ENCODE measurements at regions not wholly inside any gene's neighbourhood (a gene's known extent, or its start where the extent isn't known, plus 50 kb on each side); places are given as distances from the start of the nearest gene placed in this dataset.
"Not testable (repeated sequence)": the region's sequence is repeated elsewhere in the genome, so short reads cannot be mapped to it uniquely, and the experiment has no call there.

DNA sequence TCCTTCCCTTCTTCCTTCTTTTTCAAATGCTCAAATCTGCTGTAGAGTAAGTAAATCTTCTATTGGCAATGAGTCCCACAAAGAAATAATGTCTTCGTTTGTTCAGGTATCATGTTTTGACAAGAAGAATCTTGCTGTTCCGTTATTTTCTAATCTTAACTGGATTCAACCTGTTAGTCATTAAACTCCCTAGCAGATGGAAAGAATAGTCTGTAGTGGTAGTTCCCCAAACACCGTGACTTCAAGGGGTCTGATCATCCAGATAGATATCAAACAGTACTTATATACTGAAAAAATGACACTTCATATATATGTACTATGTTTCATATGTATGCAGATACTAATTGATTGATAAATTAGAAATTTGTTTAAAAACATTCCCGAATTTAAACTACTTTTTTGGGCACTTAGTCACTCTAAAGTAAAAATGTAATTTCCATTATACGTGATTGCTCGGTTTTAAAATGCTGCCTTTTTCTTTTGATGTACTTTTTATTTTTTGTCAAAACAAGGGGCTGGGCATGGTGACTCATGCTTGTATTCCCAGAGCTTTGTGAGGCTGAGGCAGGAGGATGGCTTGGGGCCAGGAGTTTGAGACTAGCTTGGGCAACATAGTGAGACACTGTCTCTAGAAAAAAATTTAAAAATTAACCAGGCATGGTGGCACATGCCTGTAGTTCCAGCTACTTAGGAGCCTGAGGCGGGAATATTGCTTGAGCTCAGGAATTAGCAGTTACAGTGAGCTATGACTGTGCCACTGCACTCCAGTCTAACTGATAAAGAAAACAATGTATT is 335.7 kb upstream of the SNX7 start:
- peak; percentile 26 for DNase-seq

DNA sequence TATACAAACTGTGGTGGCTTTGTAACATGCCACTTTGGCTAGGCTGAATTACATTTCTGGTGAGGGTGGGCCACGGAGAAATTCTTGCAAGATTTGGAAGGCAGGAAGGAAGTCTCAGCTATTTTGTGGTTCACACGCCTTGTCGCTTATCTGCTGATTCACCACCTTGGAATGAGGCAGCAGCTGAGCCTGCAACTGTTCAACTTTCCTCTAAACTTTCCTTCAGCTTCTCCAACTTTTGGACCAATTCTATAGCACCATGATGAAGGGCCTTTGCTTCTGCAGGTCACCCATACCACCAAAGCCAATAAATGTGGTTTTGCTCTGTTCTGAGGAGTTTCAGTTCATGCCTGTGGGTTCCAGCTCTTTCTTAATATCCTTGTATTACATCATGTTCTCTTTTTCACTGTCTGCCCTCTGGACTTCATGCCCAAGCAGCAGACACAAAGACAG is 337.6 kb upstream of the SNX7 start:
- DNase-seq, result peak; percentile 25

DNA sequence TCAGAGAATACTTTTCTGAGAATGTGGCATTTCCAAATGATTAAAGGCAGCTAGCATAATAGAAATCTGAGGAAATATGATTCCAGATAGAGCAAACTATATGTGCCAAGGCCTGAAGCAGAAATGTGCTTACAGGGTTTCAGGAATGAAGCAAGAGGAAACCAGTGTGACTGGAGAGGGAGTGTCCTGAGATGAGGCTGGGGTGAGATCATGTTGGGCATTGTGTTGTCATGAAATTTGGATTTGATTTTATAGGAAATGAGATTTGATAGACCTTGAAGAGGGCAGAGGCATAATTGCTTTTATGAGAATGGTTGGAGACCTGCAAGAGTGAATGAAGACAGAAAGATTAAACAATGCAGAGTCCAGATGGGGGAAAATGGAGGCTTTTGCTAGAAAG is 338.1 kb upstream of the SNX7 start:
- DNase-seq, result no peak

DNA sequence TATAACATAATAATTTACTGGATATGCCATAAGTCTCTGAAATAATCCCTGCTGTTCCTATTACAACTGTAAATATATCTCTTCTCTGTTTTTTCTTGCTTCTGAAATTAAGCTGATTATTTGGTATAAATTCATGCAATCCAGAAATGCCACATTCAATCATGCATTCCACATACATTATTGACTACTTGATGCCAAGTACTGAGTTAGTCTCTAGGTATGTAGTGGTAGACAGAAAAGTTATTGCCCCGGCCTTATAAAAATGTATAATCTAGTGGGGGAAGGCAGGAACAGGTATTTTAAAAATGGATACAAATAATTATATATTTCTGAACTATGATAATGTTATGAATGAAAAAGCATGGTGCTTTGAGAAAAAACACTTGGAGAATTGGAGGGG is 338.6 kb upstream of the SNX7 start:
- no peak for DNase-seq

DNA sequence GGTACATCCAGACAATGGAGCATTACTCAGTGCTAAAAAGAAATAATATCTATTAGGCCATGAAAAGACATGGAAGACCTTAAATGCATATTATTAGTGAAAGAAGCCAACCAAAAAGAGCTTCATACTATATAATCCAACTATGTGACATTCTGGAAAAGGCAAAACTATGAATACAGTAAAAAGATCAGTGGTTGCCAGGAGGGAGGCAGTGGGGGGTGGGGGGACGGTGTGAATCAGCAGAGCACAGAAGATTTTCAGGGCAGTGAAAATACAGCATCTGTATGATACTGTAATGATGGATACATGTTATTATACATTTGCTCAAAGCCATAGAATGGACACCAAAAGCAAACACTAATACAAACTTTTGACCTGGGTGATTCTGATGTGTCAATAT is 339.4 kb upstream of the SNX7 start:
- DNase-seq, result no peak

DNA sequence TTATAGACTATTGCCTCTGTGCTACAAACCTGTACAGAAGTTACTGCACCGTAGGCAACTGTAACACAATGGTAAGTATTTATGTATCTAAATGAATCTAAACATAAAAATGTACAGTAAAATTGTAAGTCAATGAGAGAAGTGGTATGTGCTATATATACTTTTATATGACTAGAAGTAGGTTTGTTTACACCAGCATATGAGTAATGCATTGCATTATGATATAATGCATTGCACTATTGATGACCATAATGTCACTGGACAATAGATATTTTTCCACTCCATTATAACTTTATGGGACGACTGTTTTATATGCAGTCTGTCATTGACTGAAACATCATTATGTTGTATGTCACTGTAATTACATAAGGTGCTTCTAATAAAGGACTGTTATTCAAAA is 340.3 kb upstream of the SNX7 start:
- no peak for DNase-seq

DNA sequence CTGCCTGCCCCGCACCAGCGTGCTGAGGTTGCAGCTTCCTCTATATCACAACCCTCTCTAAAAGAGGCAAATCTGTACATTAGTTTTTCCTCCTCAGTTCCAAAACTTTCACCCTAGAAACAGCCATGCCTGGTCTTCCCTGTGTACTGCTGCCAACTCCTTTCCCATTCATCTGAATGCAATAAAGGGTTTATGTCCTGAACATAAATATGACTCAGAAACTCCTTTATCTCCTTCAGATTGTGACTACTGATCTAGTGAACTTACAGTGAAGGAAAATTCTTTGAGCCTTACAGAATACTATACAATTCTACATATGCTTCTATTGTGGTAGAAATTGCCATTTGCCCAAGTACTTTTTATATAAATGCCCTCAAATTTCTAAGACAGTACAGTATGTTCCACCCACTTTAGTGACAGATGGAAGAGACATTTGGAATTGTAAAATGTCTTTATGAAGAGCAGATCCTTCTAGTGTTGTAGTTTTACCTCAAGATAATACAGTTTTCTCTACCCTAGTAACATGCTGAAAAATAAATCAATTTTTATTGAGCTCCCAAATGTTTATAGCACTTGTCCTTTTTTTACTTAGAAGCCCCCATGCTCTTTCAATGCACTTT is 345.1 kb upstream of the SNX7 start:
- no peak for DNase-seq

DNA sequence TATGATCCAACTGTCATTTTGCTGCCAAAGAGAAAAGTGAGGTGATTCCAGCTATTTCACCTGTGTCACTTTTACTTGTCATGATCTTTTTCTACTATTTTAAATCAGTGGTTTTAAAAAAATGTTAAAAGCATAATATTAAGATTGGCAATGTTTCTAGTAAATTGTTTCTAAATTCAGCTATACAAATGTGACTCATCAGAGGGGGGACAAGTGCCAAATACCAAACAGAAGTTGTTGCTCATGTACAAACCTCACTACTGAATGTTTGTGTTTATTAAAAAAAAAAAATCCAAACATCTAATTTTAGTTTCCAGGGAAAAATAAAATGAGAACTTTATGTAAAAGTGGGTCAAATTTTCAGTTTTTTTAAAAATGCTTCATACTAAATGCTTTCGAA is 346.2 kb upstream of the SNX7 start:
- DNase-seq, result no peak

DNA sequence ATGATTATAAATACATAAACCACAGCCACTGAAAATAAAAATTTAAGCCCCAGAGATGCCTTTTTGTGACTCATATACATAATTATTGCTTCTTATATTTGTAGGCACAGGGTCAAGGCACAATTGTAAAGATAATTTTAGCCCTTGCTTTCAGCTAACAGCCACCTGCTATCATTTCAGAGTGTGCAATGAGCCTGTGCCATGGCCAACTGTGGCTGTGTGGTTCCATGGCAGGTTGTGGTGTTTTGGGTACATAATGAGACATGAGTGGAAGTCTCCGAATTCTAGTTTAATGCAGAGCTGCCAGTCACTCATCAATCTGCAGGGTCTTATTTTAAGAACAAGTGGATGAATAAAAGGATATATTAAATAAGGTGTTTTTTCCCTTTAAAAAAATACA is 346.9 kb upstream of the SNX7 start:
- no peak for DNase-seq

DNA sequence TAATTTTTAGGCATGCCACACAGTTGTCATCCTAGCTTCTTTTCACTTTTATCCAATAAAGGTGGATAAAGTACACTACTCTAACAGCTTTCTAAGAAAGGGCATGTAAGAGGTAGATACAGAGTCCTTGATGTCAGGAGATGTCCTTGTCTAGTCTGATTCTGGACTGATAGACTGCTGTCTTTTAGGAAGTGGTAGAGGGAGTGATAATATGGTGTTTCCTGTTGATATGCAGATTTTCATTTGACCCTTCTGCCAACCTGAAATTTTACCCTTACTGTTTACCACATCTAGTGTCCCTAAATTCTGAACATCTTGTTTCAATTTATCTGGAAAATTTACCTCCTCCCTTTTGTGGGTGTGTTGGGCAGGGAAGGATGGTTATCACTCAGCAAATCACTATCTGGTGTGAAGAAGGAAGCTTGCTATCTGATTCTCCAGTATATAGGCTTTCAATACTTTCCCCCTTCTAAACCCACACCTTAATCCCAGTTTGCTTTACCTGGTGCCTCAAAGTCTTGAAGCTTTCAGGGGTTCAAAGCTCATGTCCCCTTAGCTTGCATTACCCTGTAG is 354.9 kb upstream of the SNX7 start:
- no peak for DNase-seq

DNA sequence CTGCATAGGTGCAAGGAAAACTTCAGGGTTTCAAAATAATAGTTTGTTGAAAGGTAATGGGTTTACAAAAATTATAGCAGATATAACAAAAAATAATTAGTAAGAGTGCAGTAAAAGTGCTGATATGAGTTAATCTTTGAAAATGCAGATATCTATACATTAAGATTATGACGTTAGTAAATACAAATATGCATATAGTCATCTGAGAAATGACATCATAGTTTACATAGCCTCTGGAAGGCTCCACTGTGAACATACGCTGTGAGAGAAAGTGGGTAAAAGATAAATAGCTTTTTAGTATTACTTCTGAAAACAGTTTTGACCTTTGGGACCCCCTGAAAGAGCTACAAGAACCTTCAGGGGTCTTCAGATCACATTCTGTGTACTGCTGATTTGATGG is 356.2 kb upstream of the SNX7 start:
- DNase-seq, result no peak

DNA sequence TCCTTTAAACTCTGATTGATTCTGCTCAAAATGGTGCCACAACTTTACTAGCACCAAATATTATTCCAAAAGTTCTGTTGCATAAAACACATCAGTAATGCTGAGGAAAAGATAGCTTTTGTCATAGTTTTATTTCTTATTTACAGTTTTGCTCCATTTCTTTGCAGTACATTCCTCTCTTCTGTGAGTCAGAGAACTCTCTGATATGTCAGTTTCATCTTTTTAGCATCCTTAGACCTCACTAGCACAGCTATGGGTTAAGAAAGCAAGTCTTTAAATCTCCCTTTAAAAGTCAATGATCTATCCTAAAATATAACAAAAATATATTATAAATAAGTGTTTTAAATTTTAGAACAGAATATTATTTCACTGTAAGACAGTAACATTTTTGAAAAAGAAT is 356.6 kb upstream of the SNX7 start:
- no peak for DNase-seq

DNA sequence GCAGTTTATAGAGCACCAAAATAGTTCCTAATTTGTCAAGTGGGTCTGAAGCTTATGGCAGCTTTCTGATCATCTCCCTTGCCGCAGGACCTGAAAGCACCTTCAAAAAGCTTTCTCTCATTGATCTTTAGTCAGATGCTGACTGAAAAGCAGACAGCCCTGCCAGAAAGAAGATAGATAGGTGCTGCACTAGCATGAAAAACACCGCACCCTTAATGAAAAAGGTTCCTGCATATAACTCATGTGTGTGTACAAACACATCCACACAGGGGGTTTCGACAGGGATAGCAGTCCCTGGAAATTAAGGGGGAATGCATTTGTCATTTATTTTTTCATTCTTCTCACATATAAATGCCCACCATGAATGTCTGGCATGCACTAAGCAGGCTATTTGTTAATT is 361.7 kb upstream of the SNX7 start:
- no peak for DNase-seq

DNA sequence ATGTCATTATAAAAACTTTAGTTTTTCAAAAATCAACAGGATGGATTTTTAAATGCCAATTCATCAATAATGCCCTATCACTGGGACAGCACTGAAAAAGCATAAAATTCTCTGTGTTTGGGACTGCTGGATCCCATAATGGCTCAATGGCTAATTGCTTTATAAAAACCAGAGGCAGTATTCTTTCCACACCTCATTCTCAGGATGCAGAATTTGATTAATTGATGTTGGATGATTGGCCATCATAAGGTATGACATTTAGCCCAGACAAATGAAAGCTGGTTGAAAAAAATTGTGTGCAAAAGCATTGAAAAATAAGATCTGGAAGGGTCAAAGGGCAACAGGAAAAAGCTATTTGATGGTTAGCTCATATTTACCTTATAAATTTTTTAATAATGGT is 362.2 kb upstream of the SNX7 start:
- DNase-seq, result no peak

DNA sequence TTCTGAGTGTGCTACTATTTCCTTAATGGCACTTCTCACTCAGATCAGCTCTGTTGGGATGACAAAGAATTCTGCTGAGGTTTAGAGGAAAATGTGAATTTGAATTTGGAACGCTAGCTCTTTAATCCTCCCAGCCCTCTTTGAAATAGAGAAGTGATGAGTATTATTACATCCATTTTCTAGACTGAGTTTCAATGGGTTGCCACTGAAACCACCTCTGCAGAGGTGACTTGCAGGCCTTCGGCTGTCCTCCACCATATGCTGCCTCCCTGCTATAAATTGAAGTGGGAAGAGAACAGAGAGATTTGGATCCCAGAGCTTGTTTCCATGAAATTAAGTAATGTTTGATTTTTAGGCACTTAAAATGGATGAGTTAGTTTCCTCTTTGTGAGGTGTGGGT is 363.2 kb upstream of the SNX7 start:
- no peak for DNase-seq

DNA sequence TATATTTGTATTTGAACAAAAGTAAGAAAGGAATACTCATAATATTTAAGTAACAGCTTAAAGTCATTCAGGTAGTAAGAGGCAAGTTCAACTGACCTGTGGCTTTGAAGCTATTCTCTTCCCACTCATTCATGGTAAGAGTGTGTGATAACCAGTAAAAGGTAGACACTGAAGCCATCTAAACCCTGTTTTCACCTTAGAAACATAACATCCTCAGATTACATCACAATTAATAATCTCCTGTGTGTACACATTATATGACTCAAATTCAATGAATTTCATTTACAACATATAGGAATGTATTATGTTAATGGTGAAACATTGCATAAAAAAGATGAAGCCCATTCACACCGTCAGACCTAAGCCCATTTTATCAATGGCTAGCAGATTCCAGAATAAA is 364.8 kb upstream of the SNX7 start:
- DNase-seq, result no peak

DNA sequence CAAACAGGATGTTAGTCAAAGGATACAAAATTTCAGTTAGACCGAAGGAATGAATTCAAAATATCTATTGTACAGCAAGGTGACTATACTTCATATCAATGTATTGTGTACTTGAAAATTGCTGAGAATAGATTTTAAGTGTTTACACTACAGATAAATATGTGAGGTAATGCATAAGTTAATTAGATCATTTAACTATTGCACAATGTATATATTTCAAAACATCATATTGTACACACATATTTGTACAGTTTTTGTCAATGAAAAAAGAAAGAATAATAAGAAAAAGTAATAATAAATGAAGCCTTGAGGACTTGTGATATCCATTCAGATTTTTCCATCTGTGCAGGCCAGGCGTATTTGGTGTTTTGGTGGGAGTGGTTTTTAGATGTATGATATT is 367.4 kb upstream of the SNX7 start:
- no peak for DNase-seq

DNA sequence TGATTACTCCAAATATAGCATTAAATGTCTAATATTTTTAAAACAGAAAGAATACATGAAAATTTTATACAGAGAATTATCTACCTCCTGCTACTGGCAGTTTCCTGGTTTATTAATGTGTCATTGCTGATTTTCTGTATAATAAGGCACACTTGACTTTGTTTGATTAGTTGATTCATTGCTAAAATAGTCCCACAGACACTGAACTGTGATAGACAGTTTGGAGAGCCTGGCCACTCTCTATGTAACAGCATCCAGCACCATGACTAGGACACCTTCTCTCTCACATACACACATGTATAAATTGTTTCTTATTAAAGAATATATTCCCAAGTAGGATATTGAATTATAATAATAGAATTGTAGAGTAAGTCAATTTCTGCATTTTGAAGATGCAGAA is 368.5 kb upstream of the SNX7 start:
- no peak for DNase-seq

DNA sequence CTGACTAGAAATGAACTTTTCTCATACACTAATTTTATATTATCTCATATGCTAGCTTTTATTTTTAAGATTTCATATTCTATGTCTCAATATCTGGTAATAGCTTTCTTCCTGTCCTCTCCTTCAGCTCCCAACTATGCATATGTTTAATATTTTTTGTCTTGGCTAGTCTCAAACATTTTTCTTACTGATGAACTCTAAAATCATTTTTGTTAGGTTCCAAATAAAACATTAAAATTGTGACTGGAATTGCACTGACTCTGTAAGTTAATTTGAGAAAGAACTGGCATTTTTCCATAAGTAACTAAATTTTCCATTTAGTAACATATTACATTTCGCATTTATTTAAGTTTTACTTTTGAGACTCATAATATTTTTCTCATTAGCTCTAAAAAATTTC is 368.5 kb upstream of the DPYD start:
- DNase-seq, result no peak

DNA sequence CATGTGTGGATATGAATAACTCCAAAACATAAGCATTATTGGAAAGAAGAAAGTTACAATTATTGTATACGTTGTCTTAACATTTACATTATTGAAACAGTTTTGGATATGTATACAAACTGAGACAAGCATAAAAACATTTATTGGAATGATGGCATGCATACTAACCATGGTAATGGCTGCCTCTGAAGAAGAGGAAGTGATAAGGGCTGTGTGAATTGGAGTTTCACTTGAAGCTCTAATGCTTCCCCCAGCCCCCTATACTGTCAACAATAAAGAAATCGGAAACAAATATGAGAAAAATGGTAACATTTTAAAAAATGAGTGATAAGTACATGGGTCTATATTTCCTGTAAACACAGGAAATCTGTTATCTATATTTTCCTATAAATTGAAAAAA is 367.7 kb upstream of the DPYD start:
- no peak for DNase-seq

DNA sequence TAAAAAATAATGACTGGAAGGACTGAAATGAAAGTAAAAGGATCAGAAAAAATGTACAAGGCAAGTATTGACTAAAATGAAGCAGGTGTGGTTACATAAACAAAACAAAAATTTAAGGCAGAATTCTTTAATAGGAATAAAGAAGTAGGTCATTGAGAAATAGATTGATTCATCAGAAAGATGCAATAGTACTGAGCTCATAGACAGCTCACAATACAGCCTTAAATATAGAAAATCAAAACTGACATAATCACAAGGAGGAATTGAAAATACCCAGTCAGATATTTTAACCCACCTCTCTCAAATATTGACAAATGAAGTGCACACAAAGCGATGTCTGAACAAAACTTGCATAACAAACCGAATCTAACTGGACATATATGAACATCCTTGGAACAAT is 366.8 kb upstream of the DPYD start:
- DNase-seq, result no peak

DNA sequence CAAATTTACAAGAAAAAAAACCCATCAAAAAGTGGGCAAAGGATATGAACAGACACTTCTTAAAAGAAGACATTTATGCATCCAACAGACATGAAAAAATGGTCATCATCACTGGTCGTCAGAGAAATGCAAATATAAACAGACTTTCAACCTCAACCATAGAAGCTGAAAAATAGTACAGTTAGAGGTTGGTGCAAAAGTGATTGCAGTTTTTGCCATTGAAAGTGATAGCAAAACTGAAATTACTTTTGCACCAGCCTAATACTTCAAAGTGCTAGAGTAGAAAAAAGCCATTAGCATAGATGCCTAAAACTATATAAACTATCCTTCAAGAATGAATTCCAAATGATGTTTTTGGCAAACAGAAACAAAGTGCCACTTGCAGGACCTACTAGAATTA is 365.8 kb upstream of the DPYD start:
- no peak for DNase-seq

DNA sequence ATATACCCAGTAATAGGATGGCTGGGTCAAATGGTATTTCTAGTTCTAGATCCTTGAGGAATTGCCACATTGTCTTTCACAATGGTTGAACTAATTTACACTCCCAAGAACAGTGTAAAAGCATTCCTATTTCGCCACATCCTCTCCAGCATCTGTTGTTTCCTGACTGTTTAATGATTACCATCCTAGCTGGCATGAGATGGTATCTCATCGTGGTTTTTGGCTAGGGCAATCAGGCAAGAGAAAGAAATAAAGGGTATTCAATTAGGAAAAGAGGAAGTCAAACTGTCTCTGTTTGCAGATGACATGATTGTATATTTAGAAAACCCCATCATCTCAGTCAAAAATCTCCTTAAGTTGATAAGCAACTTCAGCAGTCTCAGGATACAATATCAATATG is 364.5 kb upstream of the DPYD start:
- not testable (repeated sequence) for DNase-seq

DNA sequence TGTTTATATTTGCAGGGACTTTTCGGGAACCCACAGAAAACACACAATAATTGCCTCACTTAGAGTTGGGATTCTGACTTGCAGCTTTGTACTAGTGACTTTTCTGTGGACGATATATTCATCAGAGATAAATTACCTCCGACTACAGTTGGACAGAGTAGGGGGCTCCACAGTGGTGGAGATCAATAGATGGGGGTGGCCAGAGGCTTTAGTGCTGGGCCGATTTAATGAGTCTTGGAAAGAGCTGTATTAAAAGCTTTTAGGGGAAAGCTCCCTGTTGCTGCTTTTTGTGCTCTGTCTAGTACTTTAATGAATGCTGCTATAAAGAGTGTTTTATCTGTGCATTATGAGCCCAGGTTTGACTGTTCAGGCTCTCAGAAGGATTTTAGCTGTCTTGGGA is 359.2 kb upstream of the DPYD start:
- DNase-seq, result no peak

DNA sequence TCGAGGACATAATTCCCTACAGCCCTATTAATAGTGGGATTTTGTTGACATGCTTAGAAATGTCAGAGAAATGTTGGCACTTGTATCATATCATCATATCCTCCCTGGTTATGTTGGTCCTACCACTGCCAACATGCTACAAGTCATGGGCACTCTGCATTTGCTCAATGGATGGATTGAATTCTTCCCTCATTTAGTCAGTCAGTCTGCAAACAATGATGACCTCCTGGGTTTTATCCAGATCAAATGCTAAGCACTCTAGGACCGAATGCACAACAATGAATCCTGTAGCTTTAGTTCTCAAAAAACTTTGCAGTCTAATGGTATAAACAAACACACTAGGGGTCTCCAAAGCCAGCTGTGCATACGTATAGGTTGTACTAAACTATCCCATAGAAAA is 357.2 kb upstream of the DPYD start:
- no peak for DNase-seq
